Karpas-422 (cell line): ENCODE measurements at regions not wholly inside any gene's neighbourhood (a gene's known extent, or its start where the extent isn't known, plus 50 kb on each side); places are given as distances from the start of the nearest gene placed in this dataset.

Experiments
- DNase-seq: peaks from one replicate; pipeline ENCODE4 v3.0.0-alpha.2; 2015
- H2AFZ ChIP-seq: fragments of 200-600 bp; sonication (generic); 2 replicates; pipeline ENCODE4 v1.6.1; 2014; ENCODE audit warnings: antibody characterized with exemption, low read length, mixed read lengths
- H3K27ac ChIP-seq: fragments of 200-600 bp; sonication (generic); 2 replicates; pipeline ENCODE4 v1.5.1; 2014; ENCODE audit warnings: mild to moderate bottlenecking, low read length, moderate library complexity
- H3K27me3 ChIP-seq: fragments of 200-600 bp; sonication (generic); 2 replicates; pipeline ENCODE4 v1.6.1; 2014; ENCODE audit warnings: low read length, mixed read lengths
- H3K36me3 ChIP-seq: fragments of 200-600 bp; sonication (generic); 2 replicates; pipeline ENCODE4 v1.6.1; 2014; ENCODE audit warnings: low read length, mixed read lengths; ENCODE audit not compliant: insufficient read depth
- H3K4me1 ChIP-seq: fragments of 200-600 bp; sonication (generic); 2 replicates; pipeline ENCODE4 v1.6.1; 2014; ENCODE audit warnings: mild to moderate bottlenecking, low read length, mixed read lengths
- H3K4me2 ChIP-seq: fragments of 200-600 bp; sonication (generic); 2 replicates; pipeline ENCODE4 v1.6.1; 2014; ENCODE audit warnings: low read length, low read depth, mild to moderate bottlenecking; ENCODE audit not compliant: poor library complexity, severe bottlenecking
- H3K4me3 ChIP-seq: fragments of 200-600 bp; sonication (generic); 2 replicates; pipeline ENCODE4 v1.5.1; 2014; ENCODE audit warnings: mild to moderate bottlenecking, antibody characterized with exemption, low read length, mixed read lengths
- H3K79me2 ChIP-seq: fragments of 200-600 bp; sonication (generic); 2 replicates; pipeline ENCODE4 v1.6.1; 2014; ENCODE audit warnings: mild to moderate bottlenecking, low read length, mixed read lengths
- H3K9ac ChIP-seq: fragments of 200-600 bp; sonication (generic); 2 replicates; pipeline ENCODE4 v1.6.0; 2014; ENCODE audit warnings: low read length
- H3K9me2 ChIP-seq: fragments of 200-600 bp; sonication (generic), shearing (Covaris generic); replicated peaks from 2 replicates; pipeline ENCODE4 v1.6.0; 2014; ENCODE audit warnings: mild to moderate bottlenecking, low read length, moderate library complexity; ENCODE audit not compliant: insufficient read depth
- H3K9me3 ChIP-seq: fragments of 300-700, 200-600 bp; sonication (generic); 2 replicates; pipeline ENCODE4 v1.6.1; 2014; ENCODE audit warnings: low read length, mixed read lengths
- H4K20me1 ChIP-seq: fragments of 200-600 bp; sonication (generic); 2 replicates; pipeline ENCODE4 v1.6.1; 2014; ENCODE audit warnings: mild to moderate bottlenecking, antibody characterized with exemption, low read length, low read depth; ENCODE audit not compliant: insufficient read depth

DNA sequence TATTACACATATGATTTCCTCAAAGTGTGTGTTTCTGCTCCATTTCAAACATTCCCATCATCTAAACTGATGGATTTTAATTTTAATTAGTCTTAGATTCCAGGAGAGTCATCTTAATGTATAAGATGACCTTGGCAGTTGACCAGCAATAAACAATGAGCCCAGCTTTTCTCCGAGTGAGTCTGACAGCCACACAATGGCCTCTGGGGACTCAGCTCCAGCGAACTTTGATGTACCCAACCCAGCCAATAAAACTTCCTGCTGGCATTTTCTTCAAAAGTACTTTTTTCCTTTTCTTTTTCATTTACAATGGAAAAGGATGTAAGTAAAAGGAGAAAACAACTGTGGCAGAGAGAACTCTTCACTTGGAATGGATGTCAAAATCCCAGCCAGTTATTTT, 139.1 kb upstream of the CTBP2 start:
- Histone ChIP-seq H3K9me2 (no peaks in the 10 kb centered on the region), H3K27ac (no peak overlapping the region), H3K9ac (no peak overlapping the region), H3K4me1 (no peaks in the 10 kb centered on the region), H3K79me2 (no peaks in the 10 kb centered on the region), H3K36me3 (no peaks in the 10 kb centered on the region), H4K20me1 (no peaks in the 10 kb centered on the region), H3K4me3 (no peak overlapping the region), H3K27me3 (no peaks in the 10 kb centered on the region), H3K4me2 (no peak overlapping the region), H3K9me3 (no peaks in the 10 kb centered on the region), H2AFZ (no peak overlapping the region)
- DNase-seq: no peak

DNA sequence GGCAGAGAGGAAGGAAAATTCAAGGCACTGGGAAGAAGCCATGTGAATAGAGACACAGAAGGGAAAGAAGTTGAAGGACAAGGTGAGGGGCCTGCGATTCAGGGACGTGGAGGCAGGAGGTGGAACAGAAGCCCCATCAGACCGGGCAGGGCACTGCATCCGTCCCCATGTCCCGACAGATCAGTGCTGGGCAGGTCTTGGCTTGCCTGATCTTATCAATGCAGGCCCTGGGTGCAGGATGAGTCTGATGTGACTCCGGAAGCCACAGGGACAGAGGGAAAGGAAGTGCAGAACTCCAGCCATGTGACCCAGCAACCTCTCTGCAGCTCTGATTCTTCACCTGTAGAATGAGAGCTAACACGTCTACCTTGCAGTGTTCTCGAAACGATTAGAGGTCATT, 136.2 kb upstream of the CTBP2 start:
- Histone ChIP-seq H3K9ac (no peak overlapping the region), H3K27me3 (no peaks in the 10 kb centered on the region), H4K20me1 (no peaks in the 10 kb centered on the region), H3K4me1 (no peaks in the 10 kb centered on the region), H3K9me2 (no peaks in the 10 kb centered on the region), H3K36me3 (no peaks in the 10 kb centered on the region), H3K27ac (no peak overlapping the region), H3K9me3 (no peaks in the 10 kb centered on the region), H3K79me2 (no peaks in the 10 kb centered on the region), H2AFZ (no peak overlapping the region), H3K4me3 (no peak overlapping the region), H3K4me2 (no peak overlapping the region)
- DNase-seq: no peak

GRCh38 chr10:125294109-125294508, 133.7 kb upstream of the CTBP2 start:
- H3K4me1 ChIP-seq: no peaks in the 10 kb centered on the region
- no peak for DNase-seq
- H3K79me2 ChIP-seq: no peaks in the 10 kb centered on the region

GRCh38 chr10:125291836-125292235, 131.5 kb upstream of the CTBP2 start:
- Histone ChIP-seq H4K20me1 (no peaks in the 10 kb centered on the region), H3K4me2 (no peak overlapping the region), H2AFZ (no peak overlapping the region), H3K4me3 (no peak overlapping the region), H3K4me1 (no peaks in the 10 kb centered on the region), H3K9me2 (no peaks in the 10 kb centered on the region), H3K79me2 (no peaks in the 10 kb centered on the region), H3K9ac (no peak overlapping the region), H3K27ac (no peak overlapping the region), H3K9me3 (no peaks in the 10 kb centered on the region), H3K27me3 (no peaks in the 10 kb centered on the region), H3K36me3 (no peaks in the 10 kb centered on the region)
- DNase-seq: no peak

More at GRCh38 chr10:125294109-125294508, 133.7 kb upstream of the CTBP2 start:
- Histone ChIP-seq H3K27me3 (no peaks in the 10 kb centered on the region), H4K20me1 (no peaks in the 10 kb centered on the region), H3K27ac (no peak overlapping the region), H2AFZ (no peak overlapping the region), H3K36me3 (no peaks in the 10 kb centered on the region), H3K4me3 (no peak overlapping the region), H3K9me2 (no peaks in the 10 kb centered on the region), H3K4me2 (no peak overlapping the region), H3K9ac (no peak overlapping the region), H3K9me3 (no peaks in the 10 kb centered on the region)

DNA sequence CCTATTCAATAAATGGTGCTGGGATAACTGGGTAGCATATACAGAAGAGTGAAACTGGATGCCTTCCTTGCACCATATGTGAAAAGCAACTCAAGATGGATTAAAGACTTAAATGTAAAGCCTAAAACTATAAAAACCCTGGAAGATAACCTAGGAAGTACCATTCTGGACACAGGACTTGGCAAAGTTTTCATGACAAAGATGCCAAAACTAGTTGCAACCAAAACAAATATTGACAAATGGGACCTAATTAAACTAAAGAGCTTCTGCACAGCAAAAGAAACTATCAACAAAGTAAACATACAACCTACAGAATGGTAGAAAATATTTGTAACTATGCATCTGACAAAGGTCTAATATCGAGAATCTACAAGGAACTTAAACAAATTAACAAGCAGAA, 129.1 kb upstream of the CTBP2 start:
- Histone ChIP-seq H3K4me1 (peaks cover 3% of the 10 kb centered on the region), H3K36me3 (no peaks in the 10 kb centered on the region), H3K9me2 (no peaks in the 10 kb centered on the region; the same call in 1 of the 2 replicates), H3K4me3 (no peak overlapping the region), H3K27me3 (no peaks in the 10 kb centered on the region), H3K9me3 (no peaks in the 10 kb centered on the region), H3K27ac (no peak overlapping the region), H3K4me2 (no peak overlapping the region), H3K79me2 (no peaks in the 10 kb centered on the region), H2AFZ (no peak overlapping the region), H4K20me1 (no peaks in the 10 kb centered on the region), H3K9ac (no peak overlapping the region)
- DNase-seq: no peak

- no peak overlapping the region for H3K27ac ChIP-seq
- no peaks in the 10 kb centered on the region for H3K79me2 ChIP-seq
- no peaks in the 10 kb centered on the region for H4K20me1 ChIP-seq
- H3K9ac ChIP-seq: no peak overlapping the region
- DNase-seq: peak; percentile 73
- no peaks in the 10 kb centered on the region for H3K27me3 ChIP-seq
- H3K9me2 ChIP-seq: no peaks in the 10 kb centered on the region; the same call in 1 of the 2 replicates
- H3K4me1 ChIP-seq: peaks cover 3% of the 10 kb centered on the region
- peak overlapping the region; percentile 20 for H3K4me2 ChIP-seq
- no peak overlapping the region; the same call in 1 of the 2 replicates for H3K4me3 ChIP-seq
- no peaks in the 10 kb centered on the region for H3K9me3 ChIP-seq
- no peaks in the 10 kb centered on the region for H3K36me3 ChIP-seq
- H2AFZ ChIP-seq: peak overlapping the region; percentile 85; the same call in 1 of the 2 replicates
Observed at GRCh38 chr10:125284875-125285597, 124.7 kb upstream of the CTBP2 start.

DNA sequence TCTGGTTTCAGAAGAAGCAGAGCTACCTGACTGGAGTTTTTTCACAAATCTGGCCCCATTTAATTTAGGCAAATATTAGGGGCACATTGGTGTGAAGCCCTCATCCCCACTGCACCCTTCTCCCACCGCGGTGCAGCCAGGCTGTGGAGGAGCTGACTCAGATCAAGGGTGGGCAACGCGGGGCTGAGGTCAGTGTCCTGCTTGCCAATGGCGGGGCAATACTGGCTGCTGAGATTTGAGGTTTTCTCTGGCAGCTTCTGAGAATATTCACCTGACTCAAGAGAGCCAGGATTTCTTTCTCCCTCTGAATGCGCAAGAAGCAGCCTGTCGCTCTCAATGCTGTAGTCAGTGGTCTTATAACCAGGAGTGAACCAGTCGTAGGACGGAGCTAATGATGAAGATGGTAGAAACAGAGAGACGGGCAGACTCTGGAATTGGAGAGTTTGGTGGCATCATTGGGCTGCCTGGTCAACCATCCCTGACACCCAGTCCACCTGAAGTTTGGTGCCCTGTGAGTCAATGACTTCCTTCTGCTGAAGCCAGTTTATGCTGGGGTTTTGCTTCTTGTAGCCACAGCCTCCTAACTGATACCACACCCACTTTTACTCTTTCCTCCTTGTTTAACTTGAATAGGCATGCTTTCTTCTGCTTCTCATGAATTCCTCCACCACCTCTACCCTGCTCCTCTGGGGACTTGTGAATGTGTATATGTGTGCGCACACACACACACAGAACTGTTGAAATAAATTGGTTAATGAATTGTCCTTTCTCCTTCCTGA, 123.7 kb upstream of the CTBP2 start:
- Histone ChIP-seq H3K9me3 (no peaks in the 10 kb centered on the region), H3K27ac (no peak overlapping the region), H3K79me2 (no peaks in the 10 kb centered on the region), H3K9ac (no peak overlapping the region), H3K4me1 (peaks cover 3% of the 10 kb centered on the region), H3K4me3 (no peak overlapping the region; the same call in 1 of the 2 replicates), H3K9me2 (no peaks in the 10 kb centered on the region; the same call in 1 of the 2 replicates), H2AFZ (no peak overlapping the region), H4K20me1 (no peaks in the 10 kb centered on the region), H3K36me3 (no peaks in the 10 kb centered on the region), H3K27me3 (no peaks in the 10 kb centered on the region), H3K4me2 (no peak overlapping the region)
- no peak for DNase-seq

- Histone ChIP-seq H2AFZ (no peak overlapping the region), H3K9ac (no peak overlapping the region)
Observed at GRCh38 chr10:125283191-125283835, 123.0 kb upstream of the CTBP2 start.

More at GRCh38 chr10:125283191-125283835, 123.0 kb upstream of the CTBP2 start:
- H3K79me2 ChIP-seq: no peaks in the 10 kb centered on the region
- DNase-seq: no peak
- no peak overlapping the region for H3K4me2 ChIP-seq
- no peak overlapping the region for H3K4me3 ChIP-seq
- H3K9me3 ChIP-seq: no peaks in the 10 kb centered on the region
- no peaks in the 10 kb centered on the region for H3K36me3 ChIP-seq
- H3K9me2 ChIP-seq: no peaks in the 10 kb centered on the region; the same call in 1 of the 2 replicates
- H3K4me1 ChIP-seq: peaks cover 3% of the 10 kb centered on the region
- H3K27me3 ChIP-seq: no peaks in the 10 kb centered on the region
- no peaks in the 10 kb centered on the region for H4K20me1 ChIP-seq
- H3K27ac ChIP-seq: no peak overlapping the region
